Retinal pigment epithelial cell (primary cell): ENCODE measurements at regions not wholly inside any gene's neighbourhood (a gene's known extent, or its start where the extent isn't known, plus 50 kb on each side); places are given as distances from the start of the nearest gene placed in this dataset.
"Not testable (repeated sequence)": the region's sequence is repeated elsewhere in the genome, so short reads cannot be mapped to it uniquely, and the experiment has no call there.

Source experiments
- DNase-seq: peaks from one replicate; pipeline ENCODE4 v3.0.0-alpha.2; 2010; ENCODE audit warnings: low read depth
- H3K4me3 ChIP-seq: 2 replicates; pipeline ENCODE4 v1.5.1; 2011; ENCODE audit warnings: mild to moderate bottlenecking, low read length, control low read depth, moderate library complexity
- CTCF ChIP-seq: conservative IDR thresholded peaks from 2 replicates; pipeline ENCODE4 v1.5.1; 2011; ENCODE audit warnings: low read depth, low read length, control low read depth, inconsistent platforms

- not testable (repeated sequence) for H3K4me3 ChIP-seq, DNase-seq
Observed at GRCh38 chr4:184967699-184968098, 50.6 kb upstream of the HELT start.

- TF ChIP-seq CTCF, result no peak
- no peak for DNase-seq
- H3K4me3 ChIP-seq, result no peak overlapping the region
Observed at GRCh38 chr4:184968366-184968765, 49.9 kb upstream of the HELT start.
